ENCODE measurements at regions not wholly inside any gene's neighbourhood (a gene's known extent, or its start where the extent isn't known, plus 50 kb on each side); places are given as distances from the start of the nearest gene placed in this dataset.

- Histone ChIP-seq H3K4me1 (no peaks in the 10 kb centered on the region), H3K27me3 (no peaks in the 10 kb centered on the region), H3K27ac (no peak overlapping the region), H3K4me3 (replicated peaks in 1 of 3) (no peak overlapping the region), H3K9me3 (no peaks in the 10 kb centered on the region), H3K36me3 (no peaks in the 10 kb centered on the region)
- intact Hi-C loops (cut with DNase I): no loop called here
- DNase-seq: no peak
- 79 to 80% methylated on average over 6 of the region's 6 CpGs for WGBS, 2 donors
- TF ChIP-seq CTCF (IDR thresholded peaks at IDR 0.05) (no peak), POLR2A (IDR thresholded peaks at IDR 0.05) (no peak)
These were observed 441.7 kb downstream of the FUT8 start for GRCh38 chr14:65854215-65854614.

- no peak for DNase-seq
- no peak for TF ChIP-seq CTCF (IDR thresholded peaks at IDR 0.05)
- TF ChIP-seq POLR2A (IDR thresholded peaks at IDR 0.05): no peak
- H3K36me3 ChIP-seq: no peaks in the 10 kb centered on the region
- intact Hi-C loops (cut with DNase I): no loop called here
- H3K4me1 ChIP-seq: no peaks in the 10 kb centered on the region
- no peaks in the 10 kb centered on the region for H3K27me3 ChIP-seq
- WGBS, 2 donors: 82 to 84% methylated on average over 5 of the region's 5 CpGs
- H3K9me3 ChIP-seq: no peaks in the 10 kb centered on the region
- H3K4me3 ChIP-seq (replicated peaks in 1 of 3): no peak overlapping the region
- no peak overlapping the region for H3K27ac ChIP-seq
These were observed 448.6 kb downstream of the FUT8 start for GRCh38 chr14:65860956-65861611.

- no peak for TF ChIP-seq POLR2A (IDR thresholded peaks at IDR 0.05)
- TF ChIP-seq CTCF (IDR thresholded peaks at IDR 0.05): no peak
- intact Hi-C loops (cut with DNase I): no loop called here
- Histone ChIP-seq H3K36me3 (no peaks in the 10 kb centered on the region), H3K4me1 (no peaks in the 10 kb centered on the region), H3K27me3 (no peaks in the 10 kb centered on the region), H3K4me3 (replicated peaks in 1 of 3) (no peak overlapping the region), H3K27ac (no peak overlapping the region), H3K9me3 (no peaks in the 10 kb centered on the region)
- DNase-seq: no peak
- WGBS, 2 donors: 18 to 23% methylated on average over 4 of the region's 4 CpGs
These were observed 452.0 kb downstream of the FUT8 start for GRCh38 chr14:65864549-65864948.

- Histone ChIP-seq H3K4me1 (no peaks in the 10 kb centered on the region), H3K9me3 (no peaks in the 10 kb centered on the region), H3K36me3 (no peaks in the 10 kb centered on the region), H3K27ac (no peak overlapping the region), H3K27me3 (no peaks in the 10 kb centered on the region), H3K4me3 (replicated peaks in 1 of 3) (no peak overlapping the region)
- intact Hi-C loops (cut with DNase I): no loop called here
- no peak for TF ChIP-seq POLR2A (IDR thresholded peaks at IDR 0.05)
- no peak for TF ChIP-seq CTCF (IDR thresholded peaks at IDR 0.05)
- DNase-seq: no peak
- 50 to 52% methylated on average over 3 of the region's 3 CpGs for WGBS, 2 donors
These were observed 452.5 kb downstream of the FUT8 start for GRCh38 chr14:65864984-65865383.

GRCh38 chr14:65866448-65866847 is 453.9 kb downstream of the FUT8 start:
- no peak overlapping the region for H3K27ac ChIP-seq
- 85 to 86% methylated on average over 3 of the region's 3 CpGs for WGBS, 2 donors

More at GRCh38 chr14:65866448-65866847, 453.9 kb downstream of the FUT8 start:
- no peak for DNase-seq
- intact Hi-C loops (cut with DNase I): no loop called here
- TF ChIP-seq POLR2A (IDR thresholded peaks at IDR 0.05) (no peak), CTCF (IDR thresholded peaks at IDR 0.05) (no peak)
- Histone ChIP-seq H3K27me3 (no peaks in the 10 kb centered on the region), H3K36me3 (no peaks in the 10 kb centered on the region), H3K4me1 (no peaks in the 10 kb centered on the region), H3K4me3 (replicated peaks in 1 of 3) (no peak overlapping the region), H3K9me3 (no peaks in the 10 kb centered on the region)

All from thyroid gland (tissue), 4 donors.